ENCODE measurements at regions not wholly inside any gene's neighbourhood (a gene's known extent, or its start where the extent isn't known, plus 50 kb on each side); places are given as distances from the start of the nearest gene placed in this dataset.
"Not testable (repeated sequence)": the region's sequence is repeated elsewhere in the genome, so short reads cannot be mapped to it uniquely, and the experiment has no call there.

GRCh38 chr3:74904646-74905045, 290.2 kb upstream of the CNTN3 start:
- Histone ChIP-seq H3F3A (replicated peaks; ENCODE audit: insufficient read depth) (no peaks in the 10 kb centered on the region), H3K4me3 (ENCODE audit: low read depth in 2 of 2, low read length in 1 of 2) (no peak overlapping the region), H3K4me1 (ENCODE audit: control insufficient read depth in 1 of 2, insufficient read depth in 2 of 2, low read depth in 1 of 2, low read length in 1 of 2) (no peaks in the 10 kb centered on the region), H3K36me3 (replicated peaks in 1 of 2; ENCODE audit: control insufficient read depth in 1 of 2, insufficient read depth in 2 of 2, low read length in 1 of 2) (no peaks in the 10 kb centered on the region), H3K79me2 (ENCODE audit: insufficient read depth) (no peaks in the 10 kb centered on the region), H3K27me3 (ENCODE audit: insufficient read depth) (no peaks in the 10 kb centered on the region), H3K27ac (ENCODE audit: low read depth in 2 of 2, low read length in 1 of 2) (no peak overlapping the region), H4K20me1 (ENCODE audit: insufficient read depth) (no peaks in the 10 kb centered on the region), H3K9me3 (no peaks in the 10 kb centered on the region), H3K9me2 (no peaks in the 10 kb centered on the region), H3K4me2 (no peak overlapping the region), H2AFZ (ENCODE audit: low read depth) (no peak overlapping the region), H3K9ac (no peak overlapping the region)
- CTCF ChIA-PET = interaction anchor here (0.7 kb wide), 2 partner anchors 22 to 274 kb away, joined by 3 read pairs; no protein-coding TSS in a partner anchor
- TF ChIP-seq TAF1 (IDR thresholded peaks at IDR 0.05; ENCODE audit: borderline replicate concordance, low read depth, low read length) (no peak), POLR2AphosphoS5 (IDR thresholded peaks at IDR 0.05; ENCODE audit: low read depth, low read length) (no peak), MXI1 (IDR thresholded peaks at IDR 0.05; ENCODE audit: low read depth, low read length) (no peak), NFIC (IDR thresholded peaks at IDR 0.05; ENCODE audit: borderline replicate concordance) (no peak), GATA2 (CRISPR knock-in tag; IDR thresholded peaks at IDR 0.05) (no peak), MAX (IDR thresholded peaks at IDR 0.05; ENCODE audit: low read depth) (no peak), TCF12 (IDR thresholded peaks at IDR 0.05) (no peak), FOXJ3 (CRISPR knock-in tag; IDR thresholded peaks at IDR 0.05) (no peak), JUND (IDR thresholded peaks at IDR 0.05) (no peak), SIN3A (IDR thresholded peaks at IDR 0.05; ENCODE audit: borderline replicate concordance, low read depth, low read length) (no peak), REST (IDR thresholded peaks at IDR 0.05; ENCODE audit: low read depth, low read length) (no peak), RXRA (IDR thresholded peaks at IDR 0.05; ENCODE audit: borderline replicate concordance, low read depth) (no peak), FOXM1 (IDR thresholded peaks at IDR 0.05; ENCODE audit: low read depth) (no peak), SMC3 (IDR thresholded peaks at IDR 0.05; ENCODE audit: low read depth, low read length) (no peak), CTCF (IDR thresholded peaks at IDR 0.05) (no peak), USF2 (IDR thresholded peaks at IDR 0.05; ENCODE audit: borderline replicate concordance, low read depth, low read length) (no peak)
- 49% methylated on average over 2 of the region's 2 CpGs for WGBS (ENCODE audit: low lambda C conversion rate)
- no peak for DNase-seq
- POLR2A ChIA-PET = no interaction called here

GRCh38 chr3:74899796-74900516, 285.5 kb upstream of the CNTN3 start:
- CTCF ChIA-PET, POLR2A ChIA-PET: not testable (repeated sequence)

More at GRCh38 chr3:74899796-74900516, 285.5 kb upstream of the CNTN3 start:
- H3K4me2 ChIP-seq; H2AFZ ChIP-seq (ENCODE audit: low read depth); H3K9me2 ChIP-seq; H3K79me2 ChIP-seq (ENCODE audit: insufficient read depth); H3K9ac ChIP-seq; H3K36me3 ChIP-seq (replicated peaks in 1 of 2; ENCODE audit: control insufficient read depth in 1 of 2, insufficient read depth in 2 of 2, low read length in 1 of 2); H4K20me1 ChIP-seq (ENCODE audit: insufficient read depth); H3F3A ChIP-seq (replicated peaks; ENCODE audit: insufficient read depth); H3K27ac ChIP-seq (ENCODE audit: low read depth in 2 of 2, low read length in 1 of 2); H3K9me3 ChIP-seq; H3K4me3 ChIP-seq (ENCODE audit: low read depth in 2 of 2, low read length in 1 of 2); H3K27me3 ChIP-seq (ENCODE audit: insufficient read depth); H3K4me1 ChIP-seq (ENCODE audit: control insufficient read depth in 1 of 2, insufficient read depth in 2 of 2, low read depth in 1 of 2, low read length in 1 of 2); DNase-seq: not testable (repeated sequence)
- 79% methylated on average over 28 of the region's 45 CpGs for WGBS (ENCODE audit: low lambda C conversion rate)

All from SK-N-SH (cell line).